ENCODE measurements at regions not wholly inside any gene's neighbourhood (a gene's known extent, or its start where the extent isn't known, plus 50 kb on each side); places are given as distances from the start of the nearest gene placed in this dataset.
A peak's percentile ranks its signal among the peaks of the same experiment; 100 is the strongest.

GRCh38 chr19:29014857-29015436 is 198.0 kb downstream of the UQCRFS1 start:
- no peak overlapping the region for H3K27ac Mint-ChIP-seq (ENCODE audit: unreplicated experiment)
- intact Hi-C loops (cut with micrococcal nuclease; ENCODE audit: unreplicated experiment), result no loop called here
- no TSS peak for BruUV-seq (replicated peaks)
- H3K27me3 Mint-ChIP-seq (ENCODE audit: unreplicated experiment), result peaks cover 25% of the 10 kb centered on the region
- CTCF ChIA-PET, result no interaction called here
- no peaks in the 10 kb centered on the region for H3K36me3 Mint-ChIP-seq (ENCODE audit: insufficient read depth, unreplicated experiment)
- no peak for DNase-seq
- H3K4me1 Mint-ChIP-seq (ENCODE audit: low read depth, unreplicated experiment), result peaks cover 10% of the 10 kb centered on the region
- peak; percentile 16 for TF ChIP-seq CTCF (IDR thresholded peaks at IDR 0.05; ENCODE audit: unreplicated experiment)
- H3K9me3 Mint-ChIP-seq (ENCODE audit: low read depth, unreplicated experiment), result no peaks in the 10 kb centered on the region
- H3K4me3 Mint-ChIP-seq (ENCODE audit: low read depth, unreplicated experiment), result no peak overlapping the region

GRCh38 chr19:29013988-29014387 is 199.0 kb downstream of the UQCRFS1 start:
- Mint-ChIP-seq H3K36me3 (ENCODE audit: insufficient read depth, unreplicated experiment) (no peaks in the 10 kb centered on the region), H3K9me3 (ENCODE audit: low read depth, unreplicated experiment) (peaks cover 3% of the 10 kb centered on the region), H3K4me1 (ENCODE audit: low read depth, unreplicated experiment) (peaks cover 14% of the 10 kb centered on the region), H3K27ac (ENCODE audit: unreplicated experiment) (no peak overlapping the region), H3K4me3 (ENCODE audit: low read depth, unreplicated experiment) (no peak overlapping the region), H3K27me3 (ENCODE audit: unreplicated experiment) (peaks cover 25% of the 10 kb centered on the region)
- intact Hi-C loops (cut with micrococcal nuclease; ENCODE audit: unreplicated experiment), result no loop called here
- CTCF ChIA-PET, result interaction anchor here (0.6 kb wide), 1 partner anchor 1514 kb away, joined by 3 read pairs; no protein-coding TSS in a partner anchor
- TF ChIP-seq CTCF (IDR thresholded peaks at IDR 0.05; ENCODE audit: unreplicated experiment), result no peak
- no peak for DNase-seq
- no TSS peak for BruUV-seq (replicated peaks)

- no peak for DNase-seq
- H3K36me3 Mint-ChIP-seq (ENCODE audit: insufficient read depth, unreplicated experiment), result no peaks in the 10 kb centered on the region
- CTCF ChIA-PET, result no interaction called here
- no peak for TF ChIP-seq CTCF (IDR thresholded peaks at IDR 0.05; ENCODE audit: unreplicated experiment)
- H3K27ac Mint-ChIP-seq (ENCODE audit: unreplicated experiment), result no peak overlapping the region
- intact Hi-C loops (cut with micrococcal nuclease; ENCODE audit: unreplicated experiment), result no loop called here
- BruUV-seq (replicated peaks), result no TSS peak
- no peak overlapping the region for H3K4me3 Mint-ChIP-seq (ENCODE audit: low read depth, unreplicated experiment)
- peaks cover 18% of the 10 kb centered on the region for H3K4me1 Mint-ChIP-seq (ENCODE audit: low read depth, unreplicated experiment)
- peaks cover 4% of the 10 kb centered on the region for H3K9me3 Mint-ChIP-seq (ENCODE audit: low read depth, unreplicated experiment)
- H3K27me3 Mint-ChIP-seq (ENCODE audit: unreplicated experiment), result peaks cover 25% of the 10 kb centered on the region
Observed at GRCh38 chr19:29013325-29013724, 199.6 kb downstream of the UQCRFS1 start.

- DNase-seq, result no peak
Observed at GRCh38 chr19:29012457-29012856, 200.5 kb downstream of the UQCRFS1 start.

More at GRCh38 chr19:29012457-29012856, 200.5 kb downstream of the UQCRFS1 start:
- Mint-ChIP-seq H3K27ac (ENCODE audit: unreplicated experiment) (no peak overlapping the region), H3K4me3 (ENCODE audit: low read depth, unreplicated experiment) (no peak overlapping the region), H3K4me1 (ENCODE audit: low read depth, unreplicated experiment) (peaks cover 18% of the 10 kb centered on the region), H3K9me3 (ENCODE audit: low read depth, unreplicated experiment) (peaks cover 4% of the 10 kb centered on the region), H3K36me3 (ENCODE audit: insufficient read depth, unreplicated experiment) (no peaks in the 10 kb centered on the region), H3K27me3 (ENCODE audit: unreplicated experiment) (peaks cover 25% of the 10 kb centered on the region)
- no TSS peak for BruUV-seq (replicated peaks)
- intact Hi-C loops (cut with micrococcal nuclease; ENCODE audit: unreplicated experiment), result no loop called here
- TF ChIP-seq CTCF (IDR thresholded peaks at IDR 0.05; ENCODE audit: unreplicated experiment), result no peak
- CTCF ChIA-PET, result no interaction called here

All from Calu3 (cell line).